ENCODE measurements at regions not wholly inside any gene's neighbourhood (a gene's known extent, or its start where the extent isn't known, plus 50 kb on each side); places are given as distances from the start of the nearest gene placed in this dataset.

DNA sequence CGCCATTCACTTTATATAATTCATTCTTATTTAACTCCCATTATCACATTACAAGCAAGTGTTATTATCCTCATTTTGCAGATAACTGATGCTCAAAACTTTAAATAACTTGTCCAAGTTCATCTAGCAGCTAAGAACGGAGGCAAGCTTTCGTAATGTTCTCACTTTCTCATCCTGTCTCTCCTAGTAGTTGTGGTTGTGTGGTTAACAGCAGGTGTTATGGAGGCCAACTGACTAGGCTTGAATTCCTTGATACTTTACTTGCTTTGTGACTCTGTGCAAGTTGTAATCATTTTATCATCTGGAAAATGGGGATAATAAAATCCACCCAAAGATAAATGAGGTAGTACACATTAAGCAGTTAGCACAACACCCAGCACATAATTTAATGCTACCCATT, 109.9 kb upstream of the PTPN13 start:
- no peak overlapping the region for H4K91ac ChIP-seq (ENCODE audit: insufficient read length, low read depth, low read length)
- no peak overlapping the region for H3K9ac ChIP-seq (ENCODE audit: extremely low read depth, insufficient read length, low read length)
- Mint-ChIP-seq H3K27me3 (ENCODE audit: low read depth) (no peaks in the 10 kb centered on the region), H3K36me3 (ENCODE audit: insufficient read depth in 1 of 3, low read depth in 3 of 3) (peaks cover 9 to 22% (median 16%) of the 10 kb centered on the region in 3 experiments), H3K4me1 (peaks cover 23 to 28% of the 10 kb centered on the region in 2 experiments), H3K9me3 (peaks cover 9 to 13% of the 10 kb centered on the region in 2 experiments), H3K4me3 (no peak overlapping the region), H3K27ac (peak overlapping the region in 2 of 3 experiments; percentile 34 to 84; a peak in 3 of 7 replicates)
- H2BK5ac ChIP-seq (ENCODE audit: insufficient read length, low read length) = no peak overlapping the region
- H3K27ac ChIP-seq (ENCODE audit: insufficient read length, low read depth, low read length) = peak overlapping the region; percentile 21
- no peaks in the 10 kb centered on the region for H3K27me3 ChIP-seq (ENCODE audit: insufficient read depth, low read length)
- peaks cover 5% of the 10 kb centered on the region; the same call in 1 of the 2 replicates for H3K4me1 ChIP-seq (ENCODE audit: insufficient read depth, low read length)
- no peak overlapping the region for H2AFZ ChIP-seq (ENCODE audit: low read length)
- no peak overlapping the region for H3K56ac ChIP-seq (ENCODE audit: insufficient read length, low read depth, low read length)
- no peak for DNase-seq
- H4K8ac ChIP-seq (replicated peaks; ENCODE audit: insufficient read length, low read depth, low read length) = no peak overlapping the region
- H3K4ac ChIP-seq (ENCODE audit: low read depth, low read length) = no peak overlapping the region
- H3K79me2 ChIP-seq (ENCODE audit: insufficient read depth, low read length) = no peaks in the 10 kb centered on the region
- H2BK120ac ChIP-seq (ENCODE audit: low read depth, low read length, poor library complexity, severe bottlenecking) = no peak overlapping the region
- H3K23me2 ChIP-seq (ENCODE audit: insufficient read length, low read depth, low read length, poor library complexity, severe bottlenecking) = no peaks in the 10 kb centered on the region
- H3K18ac ChIP-seq (ENCODE audit: insufficient read length, low read depth, low read length) = no peak overlapping the region
- no peaks in the 10 kb centered on the region for H3K9me3 ChIP-seq (ENCODE audit: control insufficient read depth, low read depth, low read length)
- TF ChIP-seq, protein P1, sequence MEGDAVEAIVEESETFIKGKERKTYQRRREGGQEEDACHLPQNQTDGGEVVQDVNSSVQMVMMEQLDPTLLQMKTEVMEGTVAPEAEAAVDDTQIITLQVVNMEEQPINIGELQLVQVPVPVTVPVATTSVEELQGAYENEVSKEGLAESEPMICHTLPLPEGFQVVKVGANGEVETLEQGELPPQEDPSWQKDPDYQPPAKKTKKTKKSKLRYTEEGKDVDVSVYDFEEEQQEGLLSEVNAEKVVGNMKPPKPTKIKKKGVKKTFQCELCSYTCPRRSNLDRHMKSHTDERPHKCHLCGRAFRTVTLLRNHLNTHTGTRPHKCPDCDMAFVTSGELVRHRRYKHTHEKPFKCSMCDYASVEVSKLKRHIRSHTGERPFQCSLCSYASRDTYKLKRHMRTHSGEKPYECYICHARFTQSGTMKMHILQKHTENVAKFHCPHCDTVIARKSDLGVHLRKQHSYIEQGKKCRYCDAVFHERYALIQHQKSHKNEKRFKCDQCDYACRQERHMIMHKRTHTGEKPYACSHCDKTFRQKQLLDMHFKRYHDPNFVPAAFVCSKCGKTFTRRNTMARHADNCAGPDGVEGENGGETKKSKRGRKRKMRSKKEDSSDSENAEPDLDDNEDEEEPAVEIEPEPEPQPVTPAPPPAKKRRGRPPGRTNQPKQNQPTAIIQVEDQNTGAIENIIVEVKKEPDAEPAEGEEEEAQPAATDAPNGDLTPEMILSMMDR (conservative IDR thresholded peaks at IDR 0.05) = no peak
- no peak overlapping the region for H3K23ac ChIP-seq (ENCODE audit: insufficient read length, low read depth, low read length)
- no peak overlapping the region for H4K5ac ChIP-seq (ENCODE audit: insufficient read length, low read depth, low read length)
- no peak overlapping the region for H2AK5ac ChIP-seq (ENCODE audit: insufficient read length, low read length)
- H3T11ph ChIP-seq (ENCODE audit: low read length) = no peak overlapping the region
- WGBS (ENCODE audit: extremely low coverage, insufficient read length, low lambda C conversion rate) = no CpG with 5 or more reads among the region's 3 CpGs
- H2BK20ac ChIP-seq (ENCODE audit: low read depth, low read length, poor library complexity, severe bottlenecking) = no peak overlapping the region
- no peak overlapping the region for H3K4me2 ChIP-seq (ENCODE audit: insufficient read depth, insufficient read length, low read length)
- H2BK12ac ChIP-seq (ENCODE audit: insufficient read length, low read depth, low read length) = no peak overlapping the region
- no peaks in the 10 kb centered on the region for H4K20me1 ChIP-seq (ENCODE audit: control insufficient read depth, insufficient read depth, insufficient read length)
- H3K14ac ChIP-seq (ENCODE audit: insufficient read depth, low read length) = no peak overlapping the region
- no peak overlapping the region; the same call in 1 of the 2 replicates for H2BK15ac ChIP-seq (ENCODE audit: low read depth, low read length)
- no peaks in the 10 kb centered on the region for H3K79me1 ChIP-seq (ENCODE audit: insufficient read depth, low read depth, low read length, poor library complexity, severe bottlenecking)

All from H9 (cell line).